K562 (cell line): ENCODE measurements at regions not wholly inside any gene's neighbourhood (a gene's known extent, or its start where the extent isn't known, plus 50 kb on each side); places are given as distances from the start of the nearest gene placed in this dataset.
A peak's percentile ranks its signal among the peaks of the same experiment; 100 is the strongest.

ENCODE experiments used
- ATAC-seq: fragments of 200-7000 bp; cut with Tn5 transposase; 3 replicates; pipeline ENCODE4 v1.9.1; 2020; ENCODE audit warnings: moderate library complexity
- BruUV-seq: library from RNA; stranded (reverse); fragments of 400-500 nt; replicated peaks from 2 replicates; lab custom pipeline; 2021; lab: Mats Ljungman, UMichigan
- CTCF ChIA-PET: fragments of 300-600 bp; formaldehyde crosslinking; extraction: SDS; loops from one replicate; lab custom pipeline; 2021; ENCODE audit warnings: low intra/inter-chr PET ratio; lab: Yijun Ruan, JAX
- POLR2A ChIA-PET: fragments of 300-600, 350-650 bp; sonication (Branson Sonifier 250); formaldehyde crosslinking; extraction: SDS; loops from one replicate; lab custom pipeline; 2021; ENCODE audit warnings: antibody characterized with exemption, inconsistent platforms; lab: Yijun Ruan, JAX
- DNase-seq, 4 experiments: peaks; one replicate each; pipeline versions ENCODE4 v3.0.0 to v3.0.0-alpha.2; 2011 to 2018; ENCODE audit warnings: low spot score in 3 of 4, mixed read lengths in 3 of 4; ENCODE audit errors: extremely low read depth in 1 of 4
- FAIRE-seq: peaks from 2 replicates; lab custom pipeline; 2011; peaks lifted over from hg19 to GRCh38; lab: Jason Lieb, UNC
- H2AFZ ChIP-seq: 2 replicates; pipeline ENCODE4 v1.6.0; 2011; ENCODE audit warnings: low read depth, low read length, control low read depth, inconsistent platforms
- H3K27ac ChIP-seq: fragments of 200-600 bp; 3 replicates; pipeline ENCODE4 v1.8.0; 2011; ENCODE audit warnings: low read depth, mild to moderate bottlenecking, control low read depth, inconsistent platforms, low read length, moderate library complexity, mixed read lengths; ENCODE audit errors: extremely low read depth
- H3K27me3 ChIP-seq, 2 experiments: fragments of 300-600 bp in 1 of 2; 2 replicates in 1 of 2; 3 replicates in 1 of 2; pipeline versions ENCODE4 v1.6.0 to v1.8.0; 2011; ENCODE audit warnings: inconsistent platforms in 2 of 2, low read length in 2 of 2, mild to moderate bottlenecking in 1 of 2, mixed read lengths in 1 of 2, moderate library complexity in 1 of 2; ENCODE audit not compliant: control insufficient read depth in 2 of 2, insufficient read depth in 2 of 2
- H3K36me3 ChIP-seq: fragments of 300-600 bp; 3 replicates; pipeline ENCODE4 v1.8.0; 2011; ENCODE audit warnings: mild to moderate bottlenecking, low read length, inconsistent platforms; ENCODE audit not compliant: control insufficient read depth, insufficient read depth
- H3K4me1 ChIP-seq, 2 experiments: fragments of 200-600 bp in 1 of 2; replicated peaks in 1 of 2; 2 replicates in 1 of 2; 3 replicates in 1 of 2; pipeline versions ENCODE4 v1.5.1 to v1.8.0; 2011; ENCODE audit warnings: inconsistent platforms in 2 of 2, low read length in 2 of 2, mild to moderate bottlenecking in 1 of 2, mixed read lengths in 1 of 2, moderate library complexity in 1 of 2; ENCODE audit not compliant: control insufficient read depth in 2 of 2, insufficient read depth in 2 of 2
- H3K4me2 ChIP-seq: 2 replicates; pipeline ENCODE4 v1.6.1; 2011; ENCODE audit warnings: low read length, control low read depth, inconsistent platforms, mixed read lengths; ENCODE audit not compliant: insufficient read depth
- H3K4me3 ChIP-seq: fragments of 200-600 bp; sonication (generic), shearing (Covaris generic); 2 replicates; pipeline ENCODE4 v1.5.1; 2016; ENCODE audit warnings: control low read depth, inconsistent platforms
- H3K79me2 ChIP-seq: fragments of 200-600 bp; 3 replicates; pipeline ENCODE4 v1.8.0; 2011; ENCODE audit warnings: low read length, inconsistent platforms; ENCODE audit not compliant: control insufficient read depth, insufficient read depth
- H3K9ac ChIP-seq, 2 experiments: 2 replicates each; pipeline versions ENCODE4 v1.6.0 to v1.6.1; 2011; ENCODE audit warnings: low read depth in 2 of 2, low read length in 2 of 2, control low read depth in 1 of 2, inconsistent platforms in 1 of 2, mild to moderate bottlenecking in 1 of 2, mixed read lengths in 1 of 2; ENCODE audit not compliant: insufficient read depth in 1 of 2
- H3K9me1 ChIP-seq: one replicate; pipeline ENCODE4 v1.6.0; 2011; ENCODE audit warnings: inconsistent platforms, mild to moderate bottlenecking, low read length, moderate library complexity; ENCODE audit not compliant: control insufficient read depth, insufficient read depth
- H3K9me3 ChIP-seq: replicated peaks from 2 replicates; pipeline ENCODE4 v1.5.1; 2011; ENCODE audit warnings: low read depth, low read length, inconsistent platforms; ENCODE audit not compliant: control insufficient read depth, insufficient read depth
- H4K20me1 ChIP-seq: replicated peaks from 2 replicates; pipeline ENCODE4 v1.6.1; 2011; ENCODE audit warnings: low read length, inconsistent platforms, mixed read lengths; ENCODE audit not compliant: control insufficient read depth, insufficient read depth
- AFF4 ChIP-seq: sonication (generic); formaldehyde crosslinking; IDR thresholded peaks from 2 replicates; pipeline ENCODE4 v1.8.0; 2023; ENCODE audit warnings: mild to moderate bottlenecking, missing genetic modification reagents
- BCOR ChIP-seq: fragments of 450-650 bp; IDR thresholded peaks from 2 replicates; pipeline ENCODE4 v1.6.1; 2016
- FOXJ2 ChIP-seq: fragments of 200-800 bp; sonication (Bioruptor generic); IDR thresholded peaks from 2 replicates; pipeline ENCODE4 v1.6.1; 2016; ENCODE audit warnings: missing genetic modification characterization, missing compliant biosample characterization
- GABPB1 ChIP-seq: sonication (generic); formaldehyde crosslinking; IDR thresholded peaks from 2 replicates; pipeline ENCODE4 v1.8.0; 2022; ENCODE audit warnings: mild to moderate bottlenecking, missing genetic modification reagents
- MITF ChIP-seq: IDR thresholded peaks from 2 replicates; pipeline ENCODE4 v1.6.1; 2014; ENCODE audit warnings: antibody characterized with exemption
- RBM22 ChIP-seq: fragments of 200-400 bp; formaldehyde crosslinking; IDR thresholded peaks from 2 replicates; pipeline ENCODE4 v1.6.1; 2018; ENCODE audit warnings: low read length, low read depth; ENCODE audit not compliant: poor library complexity, severe bottlenecking
- SLC30A9 ChIP-seq: fragments of 250-450 bp; sonication (Bioruptor Pico); IDR thresholded peaks from 2 replicates; pipeline ENCODE4 v1.8.0; 2022; ENCODE audit warnings: mild to moderate bottlenecking, moderate library complexity
- TBL1XR1 ChIP-seq, 2 experiments: IDR thresholded peaks; 2 replicates each; pipeline ENCODE4 v1.6.1; 2012; ENCODE audit warnings: improper control_type of control experiment in 2 of 2, low read length in 2 of 2, mild to moderate bottlenecking in 1 of 2
- ZNF398 ChIP-seq: fragments of 250-450 bp; sonication (Bioruptor Pico); IDR thresholded peaks from 2 replicates; pipeline ENCODE4 v1.8.0; 2021; ENCODE audit warnings: moderate library complexity, mild to moderate bottlenecking, inconsistent platforms
- ZNF609 ChIP-seq: sonication (generic); formaldehyde crosslinking; IDR thresholded peaks from 2 replicates; pipeline ENCODE4 v1.8.1; 2023; ENCODE audit warnings: missing genetic modification reagents, mild to moderate bottlenecking, borderline replicate concordance
- ZNF75A ChIP-seq: fragments of 450-650 bp; formaldehyde crosslinking; IDR thresholded peaks from 2 replicates; pipeline ENCODE4 v1.4.0; 2020; ENCODE audit warnings: mild to moderate bottlenecking
- ZNF79 ChIP-seq: fragments of 250-450 bp; sonication (Bioruptor Pico); IDR thresholded peaks from 2 replicates; pipeline ENCODE4 v1.4.0; 2020; ENCODE audit warnings: low read depth, mild to moderate bottlenecking, moderate library complexity
- WGBS: fragments of 100-300 bp; shearing (Covaris generic); methylation state at CpG from one replicate; pipeline ENCODE4 v1.1.6; 2016; ENCODE audit warnings: low coverage, mixed read lengths; ENCODE audit not compliant: insufficient coverage; ENCODE audit errors: missing lambda C conversion rate; 5-methylcytosine and 5-hydroxymethylcytosine counted together
- in situ Hi-C: fragments of 300-500 bp; cut with MboI; formaldehyde crosslinking; loops from 4 replicates; pipeline ENCODE4 v1.15.0; 2018; ENCODE audit warnings: inconsistent platforms, mixed read lengths
- intact Hi-C: fragments of 100-400 bp; cut with micrococcal nuclease; formaldehyde crosslinking; loops from 2 replicates; pipeline ENCODE4 v1.14.2; 2022

GRCh38 chr20:52494244-52494643 lies 302.7 kb upstream of the ZFP64 start:
- Histone ChIP-seq H4K20me1 (no peaks in the 10 kb centered on the region), H3K9me3 (no peaks in the 10 kb centered on the region), H3K4me1 (no peaks in the 10 kb centered on the region), H3K36me3 (no peaks in the 10 kb centered on the region), H3K4me2 (no peak overlapping the region), H3K9ac (no peak overlapping the region), H3K27ac (no peak overlapping the region), H3K4me3 (no peak overlapping the region), H3K9me1 (no peaks in the 10 kb centered on the region), H3K79me2 (no peaks in the 10 kb centered on the region), H3K27me3 (no peaks in the 10 kb centered on the region), H2AFZ (no peak overlapping the region)
- no peak for FAIRE-seq
- 8% methylated on average over 13 of the region's 13 CpGs for WGBS
- in situ Hi-C loops (no loop called here), intact Hi-C loops (no loop called here)
- POLR2A ChIA-PET = no interaction called here
- no TSS peak for BruUV-seq
- no peak for ATAC-seq
- CTCF ChIA-PET = no interaction called here
- DNase-seq = peak in 1 of 4 experiments; percentile 7
- TF ChIP-seq ZNF75A (CRISPR knock-in tag) (no peak), RBM22 (no peak), ZNF79 (CRISPR knock-in tag) (no peak), AFF4 (CRISPR knock-in tag) (no peak), TBL1XR1 (IDR thresholded peaks at IDR 0.05; ENCODE audit: low read length in 2 of 2) (no peak), BCOR (no peak), ZNF398 (CRISPR knock-in tag) (no peak), SLC30A9 (CRISPR knock-in tag) (no peak), MITF (no peak), GABPB1 (CRISPR knock-in tag) (no peak), FOXJ2 (no peak), ZNF609 (CRISPR knock-in tag) (no peak)
